ENCODE measurements at regions not wholly inside any gene's neighbourhood (a gene's known extent, or its start where the extent isn't known, plus 50 kb on each side); places are given as distances from the start of the nearest gene placed in this dataset.

- no peak for TF ChIP-seq POLR2A (IDR thresholded peaks at IDR 0.05)
- TF ChIP-seq CTCF (IDR thresholded peaks at IDR 0.05): no peak
- intact Hi-C loops (cut with DNase I; ENCODE audit: low total_unique reads): no loop called here
- Histone ChIP-seq H3K9me3 (no peaks in the 10 kb centered on the region), H3K4me1 (no peaks in the 10 kb centered on the region), H3K36me3 (ENCODE audit: low read depth, missing control alignments) (no peaks in the 10 kb centered on the region), H3K27ac (no peak overlapping the region), H3K27me3 (no peaks in the 10 kb centered on the region), H3K4me3 (no peak overlapping the region)
- WGBS, 2 donors: 76 to 87% methylated on average over 7 to 8 of the region's 8 CpGs
- DNase-seq: no peak
Measured at GRCh38 chr21:38976900-38977299, 171.2 kb downstream of the ETS2 start.

GRCh38 chr21:38973552-38973951 lies 167.8 kb downstream of the ETS2 start:
- intact Hi-C loops (cut with DNase I; ENCODE audit: low total_unique reads): no loop called here
- Histone ChIP-seq H3K9me3 (no peaks in the 10 kb centered on the region), H3K4me1 (no peaks in the 10 kb centered on the region), H3K36me3 (ENCODE audit: low read depth, missing control alignments) (no peaks in the 10 kb centered on the region), H3K27me3 (no peaks in the 10 kb centered on the region), H3K4me3 (no peak overlapping the region), H3K27ac (no peak overlapping the region)
- TF ChIP-seq CTCF (IDR thresholded peaks at IDR 0.05) (no peak), POLR2A (IDR thresholded peaks at IDR 0.05) (no peak)
- DNase-seq: no peak
- 94 to 97% methylated on average over 6 of the region's 6 CpGs for WGBS, 2 donors

GRCh38 chr21:38972078-38972477 lies 166.3 kb downstream of the ETS2 start:
- Histone ChIP-seq H3K9me3 (no peaks in the 10 kb centered on the region), H3K27me3 (no peaks in the 10 kb centered on the region), H3K4me1 (no peaks in the 10 kb centered on the region), H3K4me3 (no peak overlapping the region), H3K36me3 (ENCODE audit: low read depth, missing control alignments) (no peaks in the 10 kb centered on the region), H3K27ac (no peak overlapping the region)
- intact Hi-C loops (cut with DNase I; ENCODE audit: low total_unique reads): no loop called here
- WGBS, 2 donors: 94 to 97% methylated on average over 10 of the region's 10 CpGs
- DNase-seq: no peak
- TF ChIP-seq CTCF (IDR thresholded peaks at IDR 0.05) (no peak), POLR2A (IDR thresholded peaks at IDR 0.05) (no peak)

- Histone ChIP-seq H3K27me3 (no peaks in the 10 kb centered on the region), H3K4me3 (no peak overlapping the region), H3K9me3 (no peaks in the 10 kb centered on the region), H3K36me3 (ENCODE audit: low read depth, missing control alignments) (no peaks in the 10 kb centered on the region), H3K27ac (no peak overlapping the region), H3K4me1 (no peaks in the 10 kb centered on the region)
- intact Hi-C loops (cut with DNase I; ENCODE audit: low total_unique reads): no loop called here
- WGBS, 2 donors: 92 to 94% methylated on average over 3 of the region's 3 CpGs
- no peak for DNase-seq
- no peak for TF ChIP-seq CTCF (IDR thresholded peaks at IDR 0.05)
- TF ChIP-seq POLR2A (IDR thresholded peaks at IDR 0.05): no peak
Measured at GRCh38 chr21:38970765-38971164, 165.0 kb downstream of the ETS2 start.

- no peak overlapping the region for H3K4me3 ChIP-seq
- no peaks in the 10 kb centered on the region for H3K9me3 ChIP-seq
- WGBS, 2 donors: 76 to 83% methylated on average over 12 of the region's 12 CpGs
- no peaks in the 10 kb centered on the region for H3K27me3 ChIP-seq
- no peak overlapping the region for H3K27ac ChIP-seq
- intact Hi-C loops (cut with DNase I; ENCODE audit: low total_unique reads): no loop called here
- H3K4me1 ChIP-seq: no peaks in the 10 kb centered on the region
- no peak for TF ChIP-seq POLR2A (IDR thresholded peaks at IDR 0.05)
- no peak for TF ChIP-seq CTCF (IDR thresholded peaks at IDR 0.05)
- no peaks in the 10 kb centered on the region for H3K36me3 ChIP-seq (ENCODE audit: low read depth, missing control alignments)
- no peak for DNase-seq
Measured at GRCh38 chr21:38968887-38969543, 163.3 kb downstream of the ETS2 start.
